SIG-M5 treated with dmso at 0.1 percent for 504 hours (cell line): ENCODE measurements at regions not wholly inside any gene's neighbourhood (a gene's known extent, or its start where the extent isn't known, plus 50 kb on each side); places are given as distances from the start of the nearest gene placed in this dataset.
"Not testable (repeated sequence)": the region's sequence is repeated elsewhere in the genome, so short reads cannot be mapped to it uniquely, and the experiment has no call there.

Experiments used
- DNase-seq: peaks from one replicate; lab custom pipeline; 2025; ENCODE audit not compliant: unreplicated experiment; lab: John Stamatoyannopoulos, UW

- peak; percentile 20 for DNase-seq
These were observed 187.1 kb upstream of the HAAO start for GRCh38 chr2:42979416-42979869.

GRCh38 chr2:42978887-42979415 lies 186.6 kb upstream of the HAAO start:
- DNase-seq = no peak

GRCh38 chr2:42978175-42978886 lies 185.9 kb upstream of the HAAO start:
- no peak for DNase-seq

DNA sequence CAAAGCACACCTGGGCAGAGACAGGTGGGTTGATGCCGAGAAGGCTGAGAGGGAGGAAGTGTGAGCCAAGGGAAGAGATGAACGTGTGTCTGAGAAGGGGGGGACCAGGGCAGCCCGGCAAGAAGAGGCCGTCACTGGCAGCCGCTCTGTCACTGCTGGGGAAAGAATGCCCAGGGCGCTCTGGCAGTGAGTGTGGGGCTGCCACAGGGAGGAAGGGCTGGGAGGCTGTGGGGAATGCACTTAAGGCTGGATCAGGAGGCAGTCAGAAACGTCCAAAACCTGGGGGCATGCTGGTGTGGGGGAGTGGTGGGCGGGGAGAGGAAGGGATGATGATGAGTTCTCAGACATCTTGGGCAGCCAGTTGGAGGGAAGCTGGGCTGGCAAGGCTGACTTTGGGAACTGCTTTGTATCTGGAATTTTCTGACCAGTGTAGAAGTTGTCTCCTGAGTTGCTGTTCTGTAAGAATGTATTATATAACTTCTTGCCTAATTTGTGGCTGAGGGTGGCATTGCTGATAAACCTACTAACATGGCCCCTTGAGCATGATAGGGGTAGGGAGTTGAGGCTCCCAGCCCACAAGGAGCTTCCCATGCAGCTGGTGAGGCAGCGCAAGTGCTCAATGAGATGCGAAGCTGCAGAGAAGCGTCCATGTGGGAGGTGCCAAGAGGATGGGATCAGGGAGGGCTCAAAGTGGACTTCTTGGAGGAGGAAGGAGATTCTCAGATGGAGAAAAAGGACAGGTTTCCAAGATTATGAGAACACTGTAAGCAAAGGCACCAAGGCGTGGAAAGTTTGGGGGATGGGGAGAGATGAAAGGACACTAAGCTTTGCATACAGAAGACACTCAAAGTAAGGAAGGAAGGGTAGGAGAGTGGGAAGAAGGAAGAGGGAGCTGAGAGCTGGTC lies 185.1 kb upstream of the HAAO start:
- no peak for DNase-seq

- DNase-seq = no peak
These were observed 184.0 kb upstream of the HAAO start for GRCh38 chr2:42976351-42976750.

DNA sequence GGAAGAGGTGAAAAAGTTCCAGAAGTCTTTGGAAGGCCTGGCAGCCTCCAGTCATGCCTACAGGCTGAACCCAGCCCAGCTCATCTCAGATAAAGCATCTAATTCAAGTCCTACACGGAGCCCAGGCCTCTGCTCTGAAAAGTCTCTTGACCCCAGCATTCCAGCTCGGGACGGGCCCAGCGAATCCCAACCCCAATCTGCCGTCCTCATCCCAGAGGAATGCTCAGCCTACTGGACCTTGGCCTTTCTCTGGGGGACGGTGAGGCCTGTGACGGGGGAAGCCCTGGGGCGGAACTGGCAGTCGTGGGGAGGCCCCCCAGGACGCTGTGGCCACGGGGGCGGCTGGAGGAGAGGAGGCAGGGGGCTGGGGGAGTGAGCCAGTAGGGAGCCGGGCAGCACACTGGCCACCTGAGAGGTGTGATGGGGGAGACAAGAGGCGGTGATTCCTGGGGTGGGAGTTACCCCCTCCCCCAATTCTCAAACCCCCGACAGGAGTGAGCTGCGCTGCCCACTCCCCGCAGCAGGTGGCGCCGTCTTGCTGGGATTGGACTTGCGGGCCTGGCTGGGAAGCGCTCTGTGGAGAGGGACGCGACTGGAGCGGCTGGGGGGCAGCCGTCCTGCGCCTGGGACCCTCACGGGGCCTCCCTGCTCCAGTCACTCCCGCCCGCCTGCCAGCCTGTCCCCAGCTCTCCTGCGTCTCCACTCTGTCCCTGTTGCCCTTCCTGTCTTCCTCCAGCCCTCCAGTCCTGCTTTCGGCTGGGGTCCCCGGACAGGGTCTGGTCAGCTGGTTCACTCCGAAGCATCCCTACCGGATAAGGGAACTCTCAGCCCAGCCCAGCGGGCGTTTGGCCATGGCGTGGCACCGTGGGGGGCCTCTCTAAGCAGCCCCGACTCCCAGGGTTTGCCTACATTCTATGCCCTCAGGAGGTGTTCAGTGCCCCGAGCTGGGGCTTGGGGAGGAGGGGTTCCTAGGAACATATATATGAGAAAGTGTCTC lies 182.6 kb upstream of the HAAO start:
- DNase-seq = peak; percentile 51

- no peak for DNase-seq
These were observed 181.9 kb upstream of the HAAO start for GRCh38 chr2:42974169-42974720.

GRCh38 chr2:42973726-42974125 lies 181.3 kb upstream of the HAAO start:
- DNase-seq = no peak

DNA sequence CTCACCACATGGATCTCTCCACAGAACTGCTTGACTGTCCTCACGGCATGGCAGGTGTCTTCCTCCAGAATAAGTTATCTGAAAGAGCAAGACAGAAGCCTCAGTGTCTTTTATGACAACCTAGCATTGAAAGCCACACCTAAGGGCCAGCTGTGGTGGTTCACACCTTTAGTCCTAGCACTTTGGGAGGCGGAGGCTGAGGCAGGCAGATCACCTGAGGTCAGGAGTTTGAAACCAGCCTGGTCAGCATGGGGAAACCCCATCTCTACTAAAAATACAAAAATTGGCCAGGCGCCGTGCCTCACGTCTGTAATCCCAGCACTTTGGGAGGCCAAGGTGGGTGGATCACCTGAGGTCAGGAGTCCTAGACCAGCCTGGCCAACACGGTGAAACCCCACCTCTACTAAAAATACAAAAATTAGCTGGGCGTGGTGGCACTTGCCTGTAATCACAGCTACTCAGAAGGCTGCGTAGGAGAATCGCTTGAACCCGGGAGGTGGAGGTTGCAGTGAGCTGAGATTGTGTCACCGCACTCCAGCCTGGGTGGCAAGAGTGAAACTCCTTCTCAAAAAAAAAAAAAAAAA lies 180.6 kb upstream of the HAAO start:
- not testable (repeated sequence) for DNase-seq

- DNase-seq = no peak
These were observed 179.8 kb upstream of the HAAO start for GRCh38 chr2:42971947-42972736.

GRCh38 chr2:42971381-42971780 lies 179.0 kb upstream of the HAAO start:
- no peak for DNase-seq

DNA sequence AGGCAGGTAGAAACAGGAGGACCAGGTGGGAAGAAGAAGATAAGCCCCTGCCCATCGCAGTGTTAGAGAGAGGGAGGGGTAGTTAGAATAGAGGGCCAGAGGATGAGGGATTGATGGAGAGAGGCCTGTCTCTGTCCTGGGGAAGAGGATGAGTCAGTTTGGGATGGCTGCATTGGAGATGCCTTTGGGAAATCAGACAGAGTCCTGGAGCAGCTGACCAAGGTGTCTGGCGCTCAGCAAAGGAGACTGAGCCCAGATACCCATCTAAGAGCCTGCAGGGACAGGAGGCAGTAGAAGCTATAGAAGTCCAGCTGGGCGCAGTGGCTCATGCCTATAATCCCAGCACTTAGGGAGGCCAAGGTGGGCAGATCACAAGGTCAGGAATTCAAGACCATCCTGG lies 177.8 kb upstream of the HAAO start:
- no peak for DNase-seq

DNA sequence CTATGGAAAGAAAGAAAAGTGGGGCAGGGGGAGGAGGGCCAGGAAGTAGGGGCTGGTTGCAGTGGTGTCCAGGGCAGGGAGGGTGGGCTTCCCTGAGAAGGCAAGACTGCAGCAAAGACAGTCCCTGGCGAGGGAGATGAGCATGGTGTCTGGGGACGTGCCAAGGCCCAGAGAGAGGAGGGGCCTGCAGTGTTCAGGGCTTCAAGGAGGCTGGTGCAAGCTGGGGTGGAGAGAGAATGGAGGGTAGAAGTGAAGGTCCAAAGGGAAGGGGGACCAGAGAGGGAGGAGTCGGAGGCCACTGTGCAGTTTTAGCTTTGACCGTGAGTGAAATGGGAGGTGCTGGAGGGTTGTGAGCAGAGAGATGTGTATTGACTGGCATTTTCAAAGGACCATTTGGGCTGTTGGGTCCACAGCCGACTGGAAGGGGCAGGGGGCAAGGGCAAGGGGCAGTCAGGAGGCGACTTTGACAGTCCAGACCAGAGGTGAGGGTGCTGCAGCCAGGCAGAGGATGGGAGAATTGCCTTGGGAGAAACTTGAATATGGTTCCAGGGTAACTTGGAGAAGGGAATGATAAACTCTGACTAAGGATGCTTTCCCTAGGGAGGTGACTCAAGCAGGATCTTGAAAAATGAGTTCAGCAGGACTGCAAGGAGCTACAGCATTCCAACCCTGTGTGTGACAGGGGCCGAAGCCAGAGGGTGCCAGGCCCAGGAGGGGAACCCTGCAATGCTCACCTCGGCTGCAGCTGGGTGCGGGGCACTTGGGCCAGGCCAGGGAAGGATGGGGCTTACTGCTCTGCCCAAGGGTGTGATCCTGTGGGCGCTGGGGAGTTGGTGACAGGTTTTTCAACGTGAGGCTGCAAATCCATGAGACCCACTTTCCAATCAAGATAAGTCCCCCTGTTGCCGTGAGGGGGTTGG lies 177.1 kb upstream of the HAAO start:
- no peak for DNase-seq

- no peak for DNase-seq
These were observed 175.7 kb upstream of the HAAO start for GRCh38 chr2:42967959-42968674.

- no peak for DNase-seq
These were observed 173.5 kb upstream of the HAAO start for GRCh38 chr2:42965910-42966309.

GRCh38 chr2:42965196-42965595 lies 172.8 kb upstream of the HAAO start:
- no peak for DNase-seq

DNA sequence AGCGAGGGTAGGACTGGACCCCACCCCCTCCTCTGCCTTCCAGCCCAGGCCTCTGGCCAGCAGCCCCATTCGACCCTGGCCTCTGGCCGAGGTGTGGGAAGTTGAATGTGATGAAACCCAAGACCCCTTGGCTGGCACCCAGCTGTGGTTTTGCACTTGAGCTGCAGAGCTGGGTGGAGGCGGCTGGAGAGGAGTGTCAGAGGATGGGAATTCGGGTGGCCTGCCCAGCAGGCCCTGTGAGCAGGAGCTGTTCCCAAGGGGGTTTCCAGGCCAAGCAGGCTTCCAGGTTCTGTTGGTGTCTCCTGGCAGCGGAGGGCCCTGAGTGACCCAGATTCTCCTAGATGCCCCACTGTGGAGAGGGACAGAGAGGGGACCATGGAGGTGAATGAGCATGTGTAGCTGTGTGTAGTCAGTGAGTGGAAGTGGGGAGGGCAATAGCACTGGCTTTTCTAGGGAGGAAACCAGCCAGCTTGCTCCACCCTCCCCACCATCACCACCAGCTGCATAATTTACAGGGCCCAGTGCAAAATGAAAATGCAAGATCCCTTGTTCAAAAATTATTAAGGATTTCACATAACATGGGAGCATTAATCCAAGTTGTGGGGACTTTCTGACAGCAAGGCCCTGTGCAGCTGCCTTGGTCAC lies 172.2 kb upstream of the HAAO start:
- DNase-seq = no peak
